ENCODE measurements at regions not wholly inside any gene's neighbourhood (a gene's known extent, or its start where the extent isn't known, plus 50 kb on each side); places are given as distances from the start of the nearest gene placed in this dataset.
"Not testable (repeated sequence)": the region's sequence is repeated elsewhere in the genome, so short reads cannot be mapped to it uniquely, and the experiment has no call there.

DNA sequence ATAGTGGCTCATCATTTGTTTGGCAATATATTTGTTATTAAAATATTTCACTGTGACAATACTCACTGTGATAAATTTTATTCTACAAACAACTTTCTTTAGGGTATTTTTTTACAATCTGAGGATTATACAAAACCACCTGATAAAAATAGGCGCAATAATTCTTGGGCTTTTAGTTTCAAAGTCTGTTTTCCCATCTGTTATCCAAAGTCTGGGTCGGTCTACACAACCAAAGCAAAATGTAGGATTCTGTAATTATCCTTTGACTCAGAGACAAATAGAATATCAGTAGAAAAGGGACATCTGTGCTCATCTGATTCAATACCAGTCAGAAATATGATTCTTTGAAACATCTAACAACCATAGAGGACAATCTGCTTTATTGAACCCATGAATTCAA is 271.8 kb upstream of the AMIGO2 start:
- no peak for DNase-seq (ENCODE audit: low read depth in 2 of 3, low spot score in 1 of 3)

DNA sequence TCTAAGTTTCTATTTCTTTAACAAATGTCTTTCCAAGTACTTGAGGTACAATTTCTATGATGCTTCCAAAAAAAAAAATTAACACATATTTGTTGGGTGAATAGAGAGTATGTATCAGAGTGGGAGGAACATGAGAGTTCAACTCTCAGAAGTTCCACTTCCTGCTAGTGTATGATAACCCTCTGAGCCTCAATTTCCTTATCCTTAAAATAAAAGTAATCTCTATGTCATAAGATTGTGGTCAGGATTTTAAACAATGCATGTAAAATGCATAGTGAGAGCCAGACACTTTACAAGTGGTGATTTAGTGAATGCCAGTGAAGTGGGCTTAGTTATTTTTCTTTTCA is 270.3 kb upstream of the AMIGO2 start:
- DNase-seq (ENCODE audit: low read depth in 2 of 3, low spot score in 1 of 3) = no peak

DNA sequence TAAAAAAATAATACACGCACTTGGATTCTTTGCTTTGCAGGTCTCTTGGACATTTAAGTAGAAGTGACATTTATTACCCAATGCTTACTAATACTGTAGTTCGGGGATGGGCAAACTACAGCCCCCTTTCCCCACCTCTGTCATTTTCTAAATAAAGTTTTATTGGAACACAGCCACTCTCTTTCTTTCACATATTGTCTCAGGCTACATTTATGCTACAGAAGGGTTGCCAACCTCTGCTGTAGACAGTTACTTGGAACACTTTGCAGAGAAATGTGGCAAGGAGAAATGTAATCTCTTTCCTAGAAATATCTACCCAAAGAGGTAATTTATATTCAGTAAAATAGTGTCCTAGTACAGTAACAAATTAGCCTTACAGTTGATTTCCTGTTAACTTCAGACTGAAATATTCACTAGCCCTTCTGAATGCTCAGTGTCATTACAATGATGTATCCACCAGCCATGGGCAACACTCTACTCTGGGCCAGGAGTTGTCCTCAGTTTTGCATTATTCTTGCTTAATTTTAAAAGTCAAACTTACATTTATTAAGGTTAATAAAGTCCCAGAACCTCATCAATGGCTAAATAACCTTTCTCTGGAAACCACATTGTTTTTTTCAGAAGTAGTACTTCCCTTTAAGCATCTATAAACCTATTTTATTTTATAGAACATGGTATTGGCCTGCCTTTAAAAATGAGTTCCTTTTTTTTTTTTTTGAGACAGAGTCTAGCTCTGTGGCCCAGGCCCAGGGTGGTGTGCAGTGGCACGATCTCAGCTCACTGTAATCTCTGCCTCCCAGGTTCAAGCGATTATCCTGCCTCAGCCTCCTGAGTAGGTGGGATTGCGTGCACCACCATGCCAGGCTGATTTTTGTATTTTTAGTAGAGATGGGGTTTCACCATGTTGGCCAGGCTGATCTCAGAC is 269.6 kb upstream of the AMIGO2 start:
- DNase-seq (ENCODE audit: low read depth in 2 of 3, low spot score in 1 of 3) = peak in 2 of 3 donors; percentile 14 to 23

DNA sequence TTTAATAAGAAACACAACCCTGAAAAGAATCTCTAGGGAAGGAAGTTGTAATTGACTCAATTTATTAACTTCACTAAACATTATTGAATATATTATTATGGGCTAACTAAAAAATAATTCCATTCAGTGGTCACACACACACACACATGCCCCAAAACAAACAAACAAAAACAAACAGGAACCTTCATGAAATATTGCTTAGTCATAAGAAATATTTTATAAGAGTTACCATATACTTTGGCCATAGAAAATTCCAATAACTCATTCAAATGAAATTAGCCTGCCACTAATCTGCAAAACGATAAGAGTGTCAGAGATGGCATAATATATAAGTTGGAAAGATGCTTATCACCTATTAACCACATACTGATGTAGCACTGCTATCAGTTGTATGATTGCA is 268.4 kb upstream of the AMIGO2 start:
- DNase-seq (ENCODE audit: low read depth in 2 of 3, low spot score in 1 of 3) = no peak

DNA sequence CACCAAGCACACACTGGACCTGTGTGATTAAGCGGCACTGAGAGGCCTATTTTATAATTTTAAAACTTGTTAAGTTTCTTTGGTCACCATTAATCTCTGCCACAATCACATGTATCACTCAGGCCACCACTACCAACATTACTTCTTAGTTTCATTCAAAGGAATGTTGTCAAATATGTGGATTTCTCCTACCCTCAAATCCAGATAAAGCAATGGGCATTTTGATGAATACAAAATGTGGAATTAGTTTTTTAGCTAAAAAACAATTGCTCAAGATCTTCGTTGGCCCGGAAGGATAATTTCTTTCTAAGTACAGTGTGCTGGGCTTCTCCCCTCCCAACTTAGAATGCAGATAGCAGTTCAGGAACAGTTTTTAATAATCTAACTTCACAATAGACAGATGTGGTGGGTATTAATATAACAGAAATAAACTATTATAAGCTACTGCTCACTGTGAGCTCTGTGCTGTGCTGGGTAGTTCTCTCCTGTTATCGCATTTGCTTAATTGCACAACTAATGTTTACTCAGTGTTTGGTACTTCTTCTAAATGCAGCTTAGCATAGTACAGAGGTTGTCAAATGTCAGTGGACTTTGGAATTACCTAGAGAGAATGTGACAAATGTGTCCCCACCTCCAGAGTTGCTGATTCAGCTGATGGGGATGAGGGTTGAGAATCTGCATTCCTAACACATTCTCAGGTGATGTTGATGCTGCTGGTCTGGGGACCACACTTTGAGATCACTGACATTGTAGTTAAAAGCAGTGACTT is 266.7 kb upstream of the AMIGO2 start:
- no peak for DNase-seq (ENCODE audit: low read depth in 2 of 3, low spot score in 1 of 3)

DNA sequence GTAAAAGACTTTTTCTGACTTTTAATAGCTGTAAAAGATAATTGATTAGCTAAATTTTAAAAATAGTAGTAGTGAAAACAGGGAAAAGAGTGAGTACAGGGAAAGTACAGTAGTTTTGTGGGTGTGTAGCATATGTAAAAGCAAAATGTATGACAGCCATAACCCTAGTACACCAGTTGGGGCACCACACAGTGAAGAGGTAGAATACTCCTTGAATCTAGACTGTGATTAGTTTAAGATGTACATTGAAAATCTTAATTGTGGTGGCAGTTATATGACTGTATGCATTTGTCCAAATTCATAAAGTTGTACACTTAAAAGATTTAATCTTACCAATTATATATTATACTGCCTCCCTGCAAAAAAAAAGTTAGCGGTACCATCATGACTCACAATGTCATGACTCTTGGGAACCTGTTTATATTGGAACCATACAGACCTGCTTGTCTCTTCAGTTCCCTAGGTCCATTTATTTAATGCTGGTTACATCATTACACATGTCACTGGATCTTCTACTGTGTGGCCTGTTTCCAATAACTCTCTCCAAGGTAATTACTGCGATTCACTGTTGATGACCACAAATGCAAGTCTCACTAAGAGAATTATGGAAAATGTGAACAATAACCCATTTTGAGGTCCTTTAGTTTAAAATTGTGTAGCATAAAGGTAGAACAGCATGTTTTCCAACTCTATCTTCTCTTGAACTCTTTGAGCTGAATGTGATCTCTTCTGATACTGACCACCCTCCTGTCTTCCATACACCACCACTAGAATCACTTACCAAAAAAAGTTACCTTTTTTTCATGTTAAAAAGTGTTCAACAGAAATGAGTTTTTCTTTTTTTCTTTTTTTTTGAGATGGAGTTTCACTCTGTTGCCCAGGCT is 264.2 kb upstream of the AMIGO2 start:
- no peak for DNase-seq (ENCODE audit: low read depth in 2 of 3, low spot score in 1 of 3)

DNA sequence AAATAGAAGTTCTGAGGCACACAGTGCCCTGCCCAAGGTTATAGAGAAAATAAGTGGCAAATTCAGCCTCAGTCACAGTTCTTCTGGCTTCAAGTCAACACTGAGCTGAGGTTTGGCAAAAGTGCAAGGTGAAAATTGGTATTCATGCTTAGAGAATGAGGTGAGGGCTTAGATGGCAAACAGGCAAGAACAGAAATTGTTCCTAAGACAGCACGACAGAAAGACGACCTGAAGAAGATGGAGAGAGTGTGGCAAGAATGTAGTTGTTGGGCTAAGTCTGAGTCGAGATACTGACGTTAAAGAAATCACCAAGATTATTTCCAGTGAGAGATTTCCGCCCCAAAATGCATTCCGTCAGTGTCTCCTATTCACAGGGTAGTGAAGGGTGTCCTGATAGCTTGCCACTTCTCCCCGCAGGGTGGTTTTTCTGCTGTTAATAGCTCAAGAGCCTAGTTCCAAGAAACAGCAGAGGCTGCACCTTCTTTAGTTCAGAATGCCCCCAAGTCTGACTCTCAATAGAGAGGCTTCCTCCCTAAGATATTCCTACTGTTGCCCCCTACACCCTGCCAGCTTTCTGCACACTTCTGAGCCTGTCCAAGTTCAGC is 260.8 kb upstream of the AMIGO2 start:
- DNase-seq (ENCODE audit: low read depth in 2 of 3, low spot score in 1 of 3) = no peak

DNA sequence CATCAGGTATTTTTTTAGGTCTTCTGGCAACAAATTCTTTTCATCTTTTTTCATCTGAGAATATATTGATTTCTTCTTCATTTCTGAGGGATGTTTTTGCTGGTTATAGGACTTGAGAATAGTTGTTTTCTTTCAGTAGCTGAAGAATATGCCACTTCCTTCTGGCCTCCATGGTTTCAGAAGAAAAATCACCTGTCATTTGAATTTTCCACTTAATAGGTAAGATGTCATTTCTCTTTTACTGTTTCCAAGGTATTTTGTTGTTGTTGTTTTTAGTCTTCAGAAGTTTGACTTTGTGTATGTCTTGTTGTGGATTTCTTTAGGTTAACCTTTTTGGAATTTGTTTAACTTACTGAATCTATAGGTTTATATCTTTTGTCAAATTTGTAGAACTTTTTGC is 257.8 kb upstream of the AMIGO2 start:
- DNase-seq (ENCODE audit: low read depth in 2 of 3, low spot score in 1 of 3) = no peak

DNA sequence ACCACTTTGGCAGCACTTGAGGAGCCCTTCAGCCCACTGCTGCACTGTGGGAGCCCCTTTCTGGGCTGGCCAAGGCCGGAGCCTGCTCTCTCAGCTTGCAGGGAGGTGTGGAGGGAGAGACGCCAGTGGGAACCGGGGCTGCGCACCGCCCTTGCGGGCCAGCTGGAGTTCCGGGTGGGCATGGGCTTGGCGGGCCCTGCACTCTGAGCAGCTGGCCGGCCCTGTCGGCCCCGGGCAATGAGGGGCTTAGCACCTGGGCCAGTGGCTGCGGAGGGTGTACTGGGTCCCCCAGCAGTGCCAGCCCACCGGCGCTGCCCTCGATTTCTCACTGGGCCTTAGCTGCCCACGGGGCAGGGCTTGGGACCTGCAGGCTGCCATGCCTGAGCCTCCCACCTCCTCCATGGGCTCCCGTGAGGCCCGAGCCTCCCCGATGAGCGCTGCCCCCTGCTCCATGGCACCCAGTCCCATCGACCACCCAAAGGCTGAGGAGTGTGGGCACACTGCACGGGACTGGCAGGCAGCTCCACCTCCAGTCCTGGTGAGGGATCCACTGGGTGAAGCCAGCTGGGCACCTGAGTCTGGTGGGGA is 253.6 kb upstream of the AMIGO2 start:
- DNase-seq (ENCODE audit: low read depth in 2 of 3, low spot score in 1 of 3) = not testable (repeated sequence)

DNA sequence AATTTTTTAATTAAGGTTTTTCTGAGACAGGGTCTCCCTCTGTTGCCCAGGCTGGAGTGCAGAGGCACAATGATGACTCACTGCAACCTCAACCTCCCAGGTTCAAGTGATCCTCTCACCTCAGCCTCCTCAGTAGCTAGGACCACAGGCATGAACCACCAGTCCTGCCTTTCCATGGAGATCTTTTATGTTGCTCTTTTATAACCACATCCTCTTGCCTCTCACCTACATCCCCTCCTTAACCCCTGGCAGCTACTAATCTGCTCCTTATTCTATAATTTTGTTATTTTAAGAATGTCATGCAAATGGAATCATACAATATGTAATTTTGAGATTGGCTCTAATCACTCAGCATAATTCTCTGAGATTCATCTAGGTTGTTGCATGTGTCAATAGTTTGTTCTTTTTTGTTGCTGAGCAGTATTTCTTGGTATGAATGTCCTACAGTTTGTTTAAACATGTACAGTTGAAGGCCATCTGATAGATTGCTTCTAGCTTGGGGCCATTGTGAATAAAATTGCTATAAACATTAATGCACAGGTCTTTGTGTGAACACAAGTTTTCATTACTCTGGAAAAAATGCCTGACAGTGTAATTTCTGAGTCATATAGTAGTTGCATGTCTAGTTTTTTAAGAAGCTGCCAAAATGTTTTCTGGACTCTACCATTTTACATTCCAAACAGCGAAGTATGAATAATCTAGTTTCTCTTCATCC is 249.2 kb upstream of the AMIGO2 start:
- no peak for DNase-seq (ENCODE audit: low read depth in 2 of 3, low spot score in 1 of 3)

DNA sequence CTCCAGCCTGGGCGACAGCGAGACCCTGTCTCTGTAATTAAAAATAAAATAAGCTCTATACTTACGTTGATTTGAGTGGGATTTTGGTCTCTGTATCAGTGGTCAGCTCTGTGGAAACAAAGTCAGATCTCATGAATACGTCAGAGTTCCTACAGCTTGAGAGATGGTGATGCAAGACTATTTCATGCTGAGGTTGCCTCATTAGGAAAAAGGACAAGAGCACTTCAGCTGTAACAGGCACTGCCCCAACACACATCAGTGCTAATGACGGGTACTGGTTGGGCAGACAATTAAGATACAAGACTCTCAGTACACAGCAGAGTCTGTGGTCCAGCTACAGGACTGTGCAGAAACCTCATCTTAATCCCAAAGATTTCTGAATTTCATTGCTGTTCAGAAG is 246.4 kb upstream of the AMIGO2 start:
- DNase-seq (ENCODE audit: low read depth in 2 of 3, low spot score in 1 of 3) = no peak

DNA sequence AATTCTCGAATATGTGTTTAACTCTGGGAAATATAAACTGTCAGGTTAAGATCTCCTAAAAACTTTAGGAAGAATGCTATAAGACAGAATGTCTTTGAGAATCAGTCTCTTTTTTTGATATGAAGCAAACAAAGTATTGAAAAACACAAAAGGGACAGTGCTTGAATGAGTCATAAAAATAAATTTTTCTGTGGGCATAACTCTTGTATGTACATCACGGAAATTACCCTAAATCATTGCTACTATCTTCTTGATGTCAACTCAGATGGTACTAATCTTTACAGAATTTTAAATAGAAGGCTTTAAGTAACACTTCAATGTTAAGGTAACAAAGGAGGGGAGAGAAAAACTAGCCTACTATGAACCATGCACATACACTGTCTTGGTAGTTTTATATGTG is 244.0 kb upstream of the AMIGO2 start:
- DNase-seq (ENCODE audit: low read depth in 2 of 3, low spot score in 1 of 3) = no peak

DNA sequence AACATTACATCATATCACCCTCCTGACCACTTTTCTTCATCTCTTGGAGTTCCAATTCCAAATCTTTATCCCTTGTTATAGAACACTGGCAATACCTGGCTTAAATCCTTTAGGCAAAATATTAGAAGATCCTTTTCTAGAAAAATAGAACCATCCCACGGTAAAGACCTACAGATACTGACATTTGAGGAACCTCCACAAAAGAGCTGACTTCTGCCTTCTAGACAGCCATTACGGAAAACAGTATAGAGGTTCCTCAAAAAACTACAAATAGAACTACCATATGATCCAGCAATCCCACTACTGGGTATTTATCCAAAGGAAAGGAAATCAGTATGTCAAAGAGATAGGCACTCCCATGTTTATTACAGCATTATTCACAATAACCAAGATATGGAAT is 241.7 kb upstream of the AMIGO2 start:
- no peak for DNase-seq (ENCODE audit: low read depth in 2 of 3, low spot score in 1 of 3)

DNA sequence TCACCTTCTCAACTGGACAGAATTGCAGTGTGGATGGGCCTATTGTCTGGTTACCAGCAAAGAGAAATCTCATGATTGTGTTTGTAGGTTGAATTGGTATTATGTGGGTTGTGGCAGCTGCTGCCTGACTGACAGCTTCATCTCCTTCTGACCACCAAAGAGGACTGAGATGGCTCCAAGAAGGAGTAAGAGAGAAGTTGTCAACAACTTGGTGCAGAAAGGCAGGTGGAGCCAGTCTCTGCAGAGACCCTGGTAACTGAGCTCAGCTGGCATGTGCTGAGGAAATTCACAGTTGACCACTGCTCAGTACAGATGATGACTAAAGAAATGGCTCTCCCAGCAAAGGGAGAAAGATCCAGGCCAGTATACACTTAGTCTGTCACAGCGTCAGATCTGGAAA is 240.0 kb upstream of the AMIGO2 start:
- DNase-seq (ENCODE audit: low read depth in 2 of 3, low spot score in 1 of 3) = no peak

DNA sequence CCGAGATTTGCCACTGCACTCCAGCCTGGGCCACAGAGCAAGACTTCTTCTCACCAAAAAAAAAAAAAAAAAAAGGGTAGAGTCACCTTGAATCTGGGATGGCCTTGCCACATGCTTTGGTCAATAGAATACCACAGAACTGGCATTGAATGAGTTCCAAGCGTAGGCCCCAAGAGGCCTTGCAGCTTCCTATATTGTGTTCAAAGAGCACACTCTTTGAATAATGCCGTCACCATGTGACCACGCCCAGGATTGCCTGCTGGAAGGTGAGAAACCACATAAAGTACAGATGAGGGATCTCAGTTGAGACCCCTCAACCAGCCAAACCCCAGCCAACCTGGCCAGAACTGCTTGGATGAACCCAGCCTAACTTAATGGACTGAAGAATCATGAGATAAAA is 239.2 kb upstream of the AMIGO2 start:
- DNase-seq (ENCODE audit: low read depth in 2 of 3, low spot score in 1 of 3) = no peak

DNA sequence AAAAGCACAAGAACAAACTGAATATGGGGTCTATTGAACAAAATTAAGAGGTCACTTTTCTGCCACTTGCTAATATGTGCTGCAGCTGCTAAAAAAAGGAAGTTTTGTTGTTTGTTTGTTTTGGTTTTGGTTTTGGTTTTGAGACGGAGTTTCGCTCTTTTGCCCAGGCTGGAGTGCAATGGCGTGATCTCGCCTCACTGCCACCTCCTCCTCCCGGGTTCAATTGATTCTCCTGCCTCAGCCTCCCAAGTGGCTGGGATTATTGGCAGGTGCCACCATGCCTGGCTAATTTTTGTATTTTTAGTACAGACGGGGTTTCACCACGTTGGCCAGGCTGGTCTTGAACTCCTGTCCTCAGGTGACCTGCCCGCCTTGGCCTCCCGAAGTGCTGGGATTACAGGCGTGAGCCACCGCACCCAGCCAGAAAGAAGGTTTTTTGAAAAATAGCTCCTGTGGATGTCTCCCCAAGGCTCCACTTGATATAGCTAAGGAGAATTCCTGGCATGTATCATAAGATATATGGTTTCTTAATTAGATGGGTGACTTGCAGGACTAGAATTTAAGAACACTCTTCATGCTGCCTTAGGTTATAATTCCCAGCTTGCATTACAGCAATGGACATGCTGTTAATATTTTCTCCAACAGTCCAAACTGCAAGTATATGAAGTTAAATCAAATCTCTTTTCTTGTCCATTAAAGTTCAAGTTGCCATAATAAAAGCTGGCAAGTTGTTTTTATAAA is 237.6 kb upstream of the AMIGO2 start:
- DNase-seq (ENCODE audit: low read depth in 2 of 3, low spot score in 1 of 3) = no peak

DNA sequence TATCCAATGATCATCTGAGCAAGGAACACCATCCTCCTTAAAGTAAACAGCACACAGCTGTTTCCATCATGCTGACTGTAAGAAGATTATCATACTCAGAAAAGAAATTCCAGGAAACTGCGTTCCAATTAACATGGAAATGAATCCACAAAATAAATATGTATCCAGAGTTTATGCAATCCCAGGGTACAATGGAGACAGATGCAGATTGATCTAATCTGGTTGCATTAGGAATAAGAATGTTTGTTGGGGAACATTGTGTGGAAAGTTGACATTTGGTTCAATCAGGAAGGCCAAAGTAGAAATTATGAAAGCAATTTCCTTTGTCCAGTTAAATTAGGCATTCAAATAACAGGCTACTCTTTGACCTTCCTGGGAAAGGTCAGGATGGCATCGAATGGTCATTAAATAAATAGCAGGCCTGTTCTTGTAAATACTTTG is 236.9 kb upstream of the AMIGO2 start:
- DNase-seq (ENCODE audit: low read depth in 2 of 3, low spot score in 1 of 3) = no peak

DNA sequence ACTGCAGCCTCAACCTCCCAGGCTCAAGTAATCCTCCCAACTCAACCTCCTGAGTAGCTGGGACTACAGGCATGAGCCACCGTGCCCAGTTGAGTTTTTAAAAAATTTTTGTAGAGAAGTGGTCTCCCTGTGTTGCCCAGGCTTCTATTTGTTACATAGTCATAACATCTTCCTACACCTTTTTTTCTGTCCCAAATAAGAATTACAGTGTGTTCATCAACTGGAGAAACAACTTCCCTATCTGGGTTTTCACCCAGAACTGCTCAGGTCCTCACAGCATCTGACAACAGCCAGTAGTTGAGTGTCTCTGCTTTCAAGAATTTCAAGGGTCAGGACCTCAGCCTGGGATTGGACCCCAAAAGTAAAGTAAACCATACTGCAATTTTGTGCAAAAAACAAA is 235.2 kb upstream of the AMIGO2 start:
- no peak for DNase-seq (ENCODE audit: low read depth in 2 of 3, low spot score in 1 of 3)

DNA sequence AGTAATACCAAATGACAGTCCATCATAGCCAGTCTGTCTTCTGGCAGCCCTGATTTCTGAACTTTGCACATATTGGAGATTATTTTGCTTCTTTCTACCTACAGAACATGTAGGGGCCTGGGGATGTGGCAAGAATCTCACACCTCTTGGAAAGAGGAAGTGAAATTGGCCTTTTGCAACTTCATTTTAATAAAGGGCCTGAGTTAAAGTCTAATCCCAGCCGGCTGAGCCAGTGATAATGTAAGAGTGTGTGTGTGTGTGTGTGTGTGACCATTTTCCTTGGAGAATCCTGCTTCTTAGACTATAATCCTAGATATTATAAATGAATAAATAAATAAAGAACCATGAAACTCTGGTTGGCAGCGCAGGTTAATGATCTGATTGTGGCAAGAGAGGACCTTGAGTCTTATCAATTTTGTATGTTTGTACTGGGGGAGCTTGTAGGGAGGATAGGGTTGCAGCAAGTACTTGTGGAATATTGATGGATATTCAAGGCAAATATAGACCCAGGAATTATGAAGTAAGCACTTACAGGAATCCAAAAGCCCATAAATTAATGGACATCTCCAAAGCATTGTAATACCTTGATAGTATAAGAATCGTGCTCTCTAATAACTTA is 233.2 kb upstream of the AMIGO2 start:
- no peak for DNase-seq (ENCODE audit: low read depth in 2 of 3, low spot score in 1 of 3)

Data from stimulated activated CD4-positive, alpha-beta T cell treated with anti-CD3 and anti-CD28 coated beads, Interleukin-12 subunit alpha, Interleukin-12 subunit beta, amount 100 ng/mL, for 48 hours (primary cell).